NCI-H2227 (cell line): ENCODE measurements at regions not wholly inside any gene's neighbourhood (a gene's known extent, or its start where the extent isn't known, plus 50 kb on each side); places are given as distances from the start of the nearest gene placed in this dataset.

ENCODE experiments used
- DNase-seq: peaks from one replicate; lab custom pipeline; 2025; ENCODE audit not compliant: unreplicated experiment; lab: John Stamatoyannopoulos, UW

GRCh38 chr5:81856948-81857928 is 106.3 kb upstream of the SSBP2 start:
- peak; percentile 33 for DNase-seq

GRCh38 chr5:81855591-81855990 is 104.7 kb upstream of the SSBP2 start:
- no peak for DNase-seq

GRCh38 chr5:81854915-81855314 is 104.0 kb upstream of the SSBP2 start:
- no peak for DNase-seq

GRCh38 chr5:81854485-81854884 is 103.6 kb upstream of the SSBP2 start:
- no peak for DNase-seq

GRCh38 chr5:81853030-81853357 is 102.1 kb upstream of the SSBP2 start:
- DNase-seq, result no peak

GRCh38 chr5:81852291-81853029 is 101.6 kb upstream of the SSBP2 start:
- DNase-seq, result peak; percentile 27

- peak; percentile 94 for DNase-seq
These were observed 100.7 kb upstream of the SSBP2 start for GRCh38 chr5:81851481-81852178.

- DNase-seq, result no peak
These were observed 99.8 kb upstream of the SSBP2 start for GRCh38 chr5:81850501-81851357.

GRCh38 chr5:81849770-81850367 is 99.0 kb upstream of the SSBP2 start:
- DNase-seq, result no peak

- DNase-seq, result peak; percentile 30
These were observed 97.5 kb upstream of the SSBP2 start for GRCh38 chr5:81848362-81848880.

- DNase-seq, result peak; percentile 16
These were observed 95.4 kb upstream of the SSBP2 start for GRCh38 chr5:81846301-81846700.

- no peak for DNase-seq
These were observed 92.9 kb upstream of the SSBP2 start for GRCh38 chr5:81843845-81844244.

- DNase-seq, result no peak
These were observed 92.0 kb upstream of the SSBP2 start for GRCh38 chr5:81842795-81843398.

- no peak for DNase-seq
These were observed 88.1 kb upstream of the SSBP2 start for GRCh38 chr5:81839034-81839433.

GRCh38 chr5:81838307-81838906 is 87.5 kb upstream of the SSBP2 start:
- DNase-seq, result no peak

- DNase-seq, result no peak
These were observed 86.9 kb upstream of the SSBP2 start for GRCh38 chr5:81837667-81838306.

GRCh38 chr5:81835814-81836367 is 85.0 kb upstream of the SSBP2 start:
- no peak for DNase-seq

GRCh38 chr5:81834021-81834660 is 83.2 kb upstream of the SSBP2 start:
- no peak for DNase-seq
